IMR-90 (cell line): ENCODE measurements at regions not wholly inside any gene's neighbourhood (a gene's known extent, or its start where the extent isn't known, plus 50 kb on each side); places are given as distances from the start of the nearest gene placed in this dataset.

Source experiments
- ATAC-seq: fragments of 200-7000 bp; cut with Tn5 transposase; 2 replicates; pipeline ENCODE4 v1.9.1; 2020; ENCODE audit warnings: low read depth, mild to moderate bottlenecking, moderate library complexity
- BruUV-seq: library from RNA; stranded (reverse); fragments of 400-500 nt; replicated peaks from 2 replicates; lab custom pipeline; 2021; lab: Mats Ljungman, UMichigan
- CTCF ChIA-PET: fragments of 300-600 bp; formaldehyde crosslinking; extraction: SDS; loops from one replicate; lab custom pipeline; 2021; ENCODE audit warnings: antibody characterized with exemption; lab: Yijun Ruan, JAX
- POLR2A ChIA-PET: fragments of 300-600 bp; sonication (Branson Sonifier 250); formaldehyde crosslinking; loops from one replicate; lab custom pipeline; 2022; ENCODE audit warnings: antibody characterized with exemption; ENCODE audit not compliant: unreplicated experiment; lab: Charles Lee
- DNase-seq: peaks from one replicate; pipeline ENCODE4 v3.0.0; 2013
- H2AFZ ChIP-seq: replicated peaks from 2 replicates; pipeline ENCODE3; 2013; ENCODE audit warnings: low read length, mild to moderate bottlenecking; ENCODE audit not compliant: poor library complexity
- H2AK5ac ChIP-seq: 2 replicates; pipeline ENCODE4 v1.6.1; 2013; ENCODE audit warnings: low read depth, low read length, inconsistent platforms
- H2AK9ac ChIP-seq: replicated peaks from 2 replicates; pipeline ENCODE3; 2013; ENCODE audit warnings: mild to moderate bottlenecking, low read depth, low read length, moderate library complexity; ENCODE audit not compliant: poor library complexity
- H2BK120ac ChIP-seq: 2 replicates; pipeline ENCODE4 v1.6.1; 2013; ENCODE audit warnings: low read depth, low read length, inconsistent platforms
- H2BK15ac ChIP-seq: 3 replicates; pipeline ENCODE4 v1.6.1; 2013; ENCODE audit warnings: low read depth, low read length, inconsistent platforms
- H2BK20ac ChIP-seq: 2 replicates; pipeline ENCODE4 v1.6.1; 2013; ENCODE audit warnings: low read depth, mild to moderate bottlenecking, inconsistent platforms, low read length, moderate library complexity
- H2BK5ac ChIP-seq: 2 replicates; pipeline ENCODE4 v1.6.1; 2013; ENCODE audit warnings: mild to moderate bottlenecking, low read depth, low read length, inconsistent platforms; ENCODE audit not compliant: poor library complexity, severe bottlenecking
- H3K14ac ChIP-seq: replicated peaks from 2 replicates; pipeline ENCODE4 v1.6.1; 2013; ENCODE audit warnings: low read depth, low read length, inconsistent platforms
- H3K18ac ChIP-seq: 2 replicates; pipeline ENCODE4 v1.6.1; 2013; ENCODE audit warnings: low read depth, low read length, control low read depth
- H3K23ac ChIP-seq: 2 replicates; pipeline ENCODE4 v1.6.1; 2013; ENCODE audit warnings: low read depth, low read length, inconsistent platforms
- H3K27ac ChIP-seq: 2 replicates; pipeline ENCODE4 v1.5.1; 2013; ENCODE audit warnings: mild to moderate bottlenecking, control low read depth, low read length; ENCODE audit not compliant: insufficient read depth
- H3K27me3 ChIP-seq: 2 replicates; pipeline ENCODE4 v1.6.1; 2013; ENCODE audit warnings: low read length; ENCODE audit not compliant: control insufficient read depth, insufficient read depth
- H3K36me3 ChIP-seq: 2 replicates; pipeline ENCODE4 v1.6.1; 2013; ENCODE audit warnings: low read length, mixed read lengths; ENCODE audit not compliant: control insufficient read depth, insufficient read depth
- H3K4ac ChIP-seq: 2 replicates; pipeline ENCODE4 v1.6.1; 2013; ENCODE audit warnings: low read depth, low read length, inconsistent platforms
- H3K4me1 ChIP-seq: 2 replicates; pipeline ENCODE4 v1.6.1; 2013; ENCODE audit warnings: low read length, mixed read lengths; ENCODE audit not compliant: control insufficient read depth, insufficient read depth
- H3K4me2 ChIP-seq: 2 replicates; pipeline ENCODE4 v1.6.1; 2013; ENCODE audit warnings: low read depth, mild to moderate bottlenecking, control low read depth, low read length, moderate library complexity
- H3K4me3 ChIP-seq: 2 replicates; pipeline ENCODE4 v1.5.1; 2013; ENCODE audit warnings: low read depth, mild to moderate bottlenecking, control low read depth, low read length, moderate library complexity; ENCODE audit not compliant: insufficient read depth
- H3K56ac ChIP-seq: 2 replicates; pipeline ENCODE4 v1.6.1; 2013; ENCODE audit warnings: low read length, inconsistent platforms; ENCODE audit not compliant: insufficient read depth; ENCODE audit errors: extremely low read depth
- H3K79me1 ChIP-seq, 2 experiments: 2 replicates each; pipeline ENCODE4 v1.6.1; 2013; ENCODE audit warnings: low read length in 2 of 2, inconsistent platforms in 1 of 2, low read depth in 1 of 2
- H3K9ac ChIP-seq: 2 replicates; pipeline ENCODE4 v1.6.1; 2013; ENCODE audit warnings: low read depth, low read length, control low read depth
- H3K9me1 ChIP-seq: 2 replicates; pipeline ENCODE4 v1.6.1; 2013; ENCODE audit warnings: low read length, inconsistent platforms; ENCODE audit not compliant: insufficient read depth
- H3K9me3 ChIP-seq: 2 replicates; pipeline ENCODE4 v1.6.1; 2013; ENCODE audit warnings: low read length; ENCODE audit not compliant: control insufficient read depth, insufficient read depth
- H4K20me1 ChIP-seq: 2 replicates; pipeline ENCODE4 v1.6.1; 2013; ENCODE audit warnings: low read length, inconsistent platforms; ENCODE audit not compliant: insufficient read depth
- H4K5ac ChIP-seq: 2 replicates; pipeline ENCODE4 v1.6.1; 2013; ENCODE audit warnings: mild to moderate bottlenecking, low read depth, low read length, control low read depth
- H4K8ac ChIP-seq, 2 experiments: 2 replicates each; pipeline ENCODE4 v1.6.1; 2013; ENCODE audit warnings: low read depth in 2 of 2, low read length in 2 of 2, control low read depth in 1 of 2, inconsistent platforms in 1 of 2
- H4K91ac ChIP-seq: 2 replicates; pipeline ENCODE4 v1.6.1; 2013; ENCODE audit warnings: low read depth, low read length, inconsistent platforms; ENCODE audit not compliant: insufficient read depth
- CEBPB ChIP-seq: IDR thresholded peaks from 2 replicates; pipeline ENCODE4 v1.6.1; 2012; ENCODE audit warnings: low read depth, low read length, improper control_type of control experiment
- CHD1 ChIP-seq: IDR thresholded peaks from 2 replicates; pipeline ENCODE4 v1.6.1; 2012; ENCODE audit warnings: low read depth, low read length, improper control_type of control experiment
- WGBS, 2 experiments: methylation state at CpG; one replicate each; pipeline versions ENCODE4 v1.1.5 to v1.1.7; 2013; ENCODE audit warnings: missing lambda C conversion rate in 2 of 2; ENCODE audit not compliant: insufficient read length in 1 of 2; ENCODE audit errors: extremely low coverage in 2 of 2; 5-methylcytosine and 5-hydroxymethylcytosine counted together
- dilution Hi-C: fragments of 300-500 bp; cut with HindIII; formaldehyde crosslinking; loops from one replicate; pipeline ENCODE4 v1.14.3; 2018; ENCODE audit warnings: low sequenced_read_pairs; ENCODE audit not compliant: unreplicated experiment
- in situ Hi-C: fragments of 300-500 bp; cut with MboI; formaldehyde crosslinking; loops from 3 replicates; pipeline ENCODE4 v1.14.3; 2019; ENCODE audit warnings: low sequenced_read_pairs, inconsistent platforms, mixed read lengths
- intact Hi-C: fragments of 100-400 bp; cut with micrococcal nuclease; formaldehyde crosslinking; loops from 2 replicates; pipeline ENCODE4 v1.10.0; 2022

- CTCF ChIA-PET: no interaction called here
- in situ Hi-C loops: no loop called here
- POLR2A ChIA-PET: no interaction called here
Observed at GRCh38 chr6:105740946-105741645, 338.2 kb upstream of the PREP start.

More at GRCh38 chr6:105740946-105741645, 338.2 kb upstream of the PREP start:
- intact Hi-C loops (no loop called here), dilution Hi-C loops (no loop called here)
- DNase-seq (peak; percentile 31), ATAC-seq (no peak)
- TF ChIP-seq CEBPB (no peak), CHD1 (no peak)
- H2BK5ac ChIP-seq: no peak overlapping the region
- no peaks in the 10 kb centered on the region for H3K36me3 ChIP-seq
- no peak overlapping the region for H3K9ac ChIP-seq
- 0 out of 2 replicates have a peak overlapping the region, but pooled peaks have one; percentile 39 for H3K14ac ChIP-seq
- no peak overlapping the region for H4K5ac ChIP-seq
- no peak overlapping the region; a peak in 1 of 4 replicates for H4K8ac ChIP-seq
- no TSS peak for BruUV-seq
- H3K4me2 ChIP-seq: no peak overlapping the region
- H4K91ac ChIP-seq: no peak overlapping the region
- H2AFZ ChIP-seq: peak overlapping the region; percentile 3
- no peaks in the 10 kb centered on the region for H3K9me3 ChIP-seq
- no peaks in the 10 kb centered on the region for H3K79me1 ChIP-seq
- WGBS, 2 experiments: 75% methylated on average over 2 of the region's 7 CpGs; no CpG with 5 or more reads in 1 of the 2 experiments
- no peak overlapping the region for H3K4me3 ChIP-seq
- no peaks in the 10 kb centered on the region for H3K9me1 ChIP-seq
- H3K4ac ChIP-seq: peak overlapping the region; percentile 27; the same call in 1 of the 2 replicates
- H2BK15ac ChIP-seq: 0 out of 3 replicates have a peak overlapping the region, but pooled peaks have one; percentile 38
- H2BK120ac ChIP-seq: 0 out of 2 replicates have a peak overlapping the region, but pooled peaks have one; percentile 41
- H3K27ac ChIP-seq: no peak overlapping the region
- H3K27me3 ChIP-seq: no peaks in the 10 kb centered on the region
- H3K56ac ChIP-seq: no peak overlapping the region
- no peak overlapping the region for H2AK5ac ChIP-seq
- H3K18ac ChIP-seq: no peak overlapping the region; the same call in 1 of the 2 replicates
- no peaks in the 10 kb centered on the region for H4K20me1 ChIP-seq
- peak overlapping the region; percentile 26 for H2BK20ac ChIP-seq
- H3K23ac ChIP-seq: no peak overlapping the region
- H3K4me1 ChIP-seq: peaks cover 3% of the 10 kb centered on the region
- H2AK9ac ChIP-seq: no peak overlapping the region
